ENCODE measurements at regions not wholly inside any gene's neighbourhood (a gene's known extent, or its start where the extent isn't known, plus 50 kb on each side); places are given as distances from the start of the nearest gene placed in this dataset.

DNA sequence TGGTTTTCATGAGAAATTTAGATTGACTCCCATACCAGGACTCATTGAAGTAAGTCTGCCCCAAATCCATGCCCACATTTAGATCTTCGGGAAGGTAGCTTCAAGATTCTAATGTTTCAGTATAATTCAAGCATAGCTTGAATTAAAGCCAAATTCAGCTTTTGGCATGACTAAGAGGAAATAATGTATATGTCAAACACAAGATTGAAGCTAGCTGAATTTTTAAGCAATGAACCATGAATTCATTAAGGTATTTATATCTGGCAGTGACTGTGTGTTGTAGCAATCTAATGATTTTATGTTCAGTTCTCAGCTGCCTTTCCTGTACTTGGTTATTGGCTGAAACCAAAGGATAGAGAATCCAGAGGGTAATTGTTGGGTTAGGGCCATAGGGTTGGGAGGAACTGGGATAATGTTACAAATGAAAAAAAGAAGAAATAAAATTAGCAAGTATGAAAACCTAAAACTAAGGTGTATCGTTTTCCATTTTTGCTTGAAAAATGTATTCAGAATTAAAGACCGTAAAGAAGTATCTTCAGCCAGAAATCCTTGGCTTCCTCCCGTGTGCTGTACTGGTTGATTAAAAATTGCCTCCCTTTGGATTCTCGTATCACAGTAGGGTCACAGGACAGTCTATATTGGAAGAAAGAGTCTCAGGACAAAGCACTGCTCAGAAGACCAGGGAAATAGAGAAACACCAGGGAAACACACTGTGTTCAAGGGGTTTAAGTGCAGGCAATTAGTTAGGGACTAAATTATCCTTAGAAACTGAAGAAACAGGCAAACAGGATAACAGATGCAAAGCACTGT, 119.0 kb upstream of the FN1 start:
- Histone ChIP-seq H3K27me3 (ENCODE audit: control insufficient read depth in 4 of 4, insufficient read depth in 4 of 4, low read length in 3 of 4) (no peaks in the 10 kb centered on the region), H3K9me3 (ENCODE audit: control insufficient read depth in 4 of 4, low read length in 3 of 4) (no peaks in the 10 kb centered on the region), H3K27ac (ENCODE audit: low read depth in 1 of 2, low read length in 2 of 2) (no peak overlapping the region), H3K4me3 (ENCODE audit: low read depth in 1 of 3, low read length in 3 of 3) (no peak overlapping the region), H3K9ac (ENCODE audit: low read depth in 1 of 2, low read length in 2 of 2) (no peak overlapping the region), H3K4me1 (ENCODE audit: control insufficient read depth in 4 of 4, insufficient read depth in 4 of 4, low read length in 3 of 4) (no peaks in the 10 kb centered on the region), H3K36me3 (ENCODE audit: control insufficient read depth in 4 of 4, insufficient read depth in 3 of 4, low read depth in 1 of 4, low read length in 3 of 4) (no peaks in the 10 kb centered on the region)
- 79% methylated on average over 5 of the region's 5 CpGs for WGBS
- TF ChIP-seq EGR1 (IDR thresholded peaks at IDR 0.05; ENCODE audit: low read depth in 2 of 2) (no peak), GABPA (IDR thresholded peaks at IDR 0.05 in 1 of 2, conservative IDR thresholded peaks at IDR 0.05 in 1 of 2) (no peak), HNF4A (conservative IDR thresholded peaks at IDR 0.05) (no peak), NR2F2 (IDR thresholded peaks at IDR 0.05) (no peak), TAF1 (conservative IDR thresholded peaks at IDR 0.05) (no peak), FOXA1 (IDR thresholded peaks at IDR 0.05) (no peak), JUND (IDR thresholded peaks at IDR 0.05) (no peak)
- TF ChIP-seq, protein P1, sequence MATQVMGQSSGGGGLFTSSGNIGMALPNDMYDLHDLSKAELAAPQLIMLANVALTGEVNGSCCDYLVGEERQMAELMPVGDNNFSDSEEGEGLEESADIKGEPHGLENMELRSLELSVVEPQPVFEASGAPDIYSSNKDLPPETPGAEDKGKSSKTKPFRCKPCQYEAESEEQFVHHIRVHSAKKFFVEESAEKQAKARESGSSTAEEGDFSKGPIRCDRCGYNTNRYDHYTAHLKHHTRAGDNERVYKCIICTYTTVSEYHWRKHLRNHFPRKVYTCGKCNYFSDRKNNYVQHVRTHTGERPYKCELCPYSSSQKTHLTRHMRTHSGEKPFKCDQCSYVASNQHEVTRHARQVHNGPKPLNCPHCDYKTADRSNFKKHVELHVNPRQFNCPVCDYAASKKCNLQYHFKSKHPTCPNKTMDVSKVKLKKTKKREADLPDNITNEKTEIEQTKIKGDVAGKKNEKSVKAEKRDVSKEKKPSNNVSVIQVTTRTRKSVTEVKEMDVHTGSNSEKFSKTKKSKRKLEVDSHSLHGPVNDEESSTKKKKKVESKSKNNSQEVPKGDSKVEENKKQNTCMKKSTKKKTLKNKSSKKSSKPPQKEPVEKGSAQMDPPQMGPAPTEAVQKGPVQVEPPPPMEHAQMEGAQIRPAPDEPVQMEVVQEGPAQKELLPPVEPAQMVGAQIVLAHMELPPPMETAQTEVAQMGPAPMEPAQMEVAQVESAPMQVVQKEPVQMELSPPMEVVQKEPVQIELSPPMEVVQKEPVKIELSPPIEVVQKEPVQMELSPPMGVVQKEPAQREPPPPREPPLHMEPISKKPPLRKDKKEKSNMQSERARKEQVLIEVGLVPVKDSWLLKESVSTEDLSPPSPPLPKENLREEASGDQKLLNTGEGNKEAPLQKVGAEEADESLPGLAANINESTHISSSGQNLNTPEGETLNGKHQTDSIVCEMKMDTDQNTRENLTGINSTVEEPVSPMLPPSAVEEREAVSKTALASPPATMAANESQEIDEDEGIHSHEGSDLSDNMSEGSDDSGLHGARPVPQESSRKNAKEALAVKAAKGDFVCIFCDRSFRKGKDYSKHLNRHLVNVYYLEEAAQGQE (IDR thresholded peaks at IDR 0.05) = no peak
- TF ChIP-seq, protein P2, sequence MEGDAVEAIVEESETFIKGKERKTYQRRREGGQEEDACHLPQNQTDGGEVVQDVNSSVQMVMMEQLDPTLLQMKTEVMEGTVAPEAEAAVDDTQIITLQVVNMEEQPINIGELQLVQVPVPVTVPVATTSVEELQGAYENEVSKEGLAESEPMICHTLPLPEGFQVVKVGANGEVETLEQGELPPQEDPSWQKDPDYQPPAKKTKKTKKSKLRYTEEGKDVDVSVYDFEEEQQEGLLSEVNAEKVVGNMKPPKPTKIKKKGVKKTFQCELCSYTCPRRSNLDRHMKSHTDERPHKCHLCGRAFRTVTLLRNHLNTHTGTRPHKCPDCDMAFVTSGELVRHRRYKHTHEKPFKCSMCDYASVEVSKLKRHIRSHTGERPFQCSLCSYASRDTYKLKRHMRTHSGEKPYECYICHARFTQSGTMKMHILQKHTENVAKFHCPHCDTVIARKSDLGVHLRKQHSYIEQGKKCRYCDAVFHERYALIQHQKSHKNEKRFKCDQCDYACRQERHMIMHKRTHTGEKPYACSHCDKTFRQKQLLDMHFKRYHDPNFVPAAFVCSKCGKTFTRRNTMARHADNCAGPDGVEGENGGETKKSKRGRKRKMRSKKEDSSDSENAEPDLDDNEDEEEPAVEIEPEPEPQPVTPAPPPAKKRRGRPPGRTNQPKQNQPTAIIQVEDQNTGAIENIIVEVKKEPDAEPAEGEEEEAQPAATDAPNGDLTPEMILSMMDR (IDR thresholded peaks at IDR 0.05; ENCODE audit: low read depth, low read length, missing input control) = no peak
- DNase-seq (ENCODE audit: low spot score) = no peak

DNA sequence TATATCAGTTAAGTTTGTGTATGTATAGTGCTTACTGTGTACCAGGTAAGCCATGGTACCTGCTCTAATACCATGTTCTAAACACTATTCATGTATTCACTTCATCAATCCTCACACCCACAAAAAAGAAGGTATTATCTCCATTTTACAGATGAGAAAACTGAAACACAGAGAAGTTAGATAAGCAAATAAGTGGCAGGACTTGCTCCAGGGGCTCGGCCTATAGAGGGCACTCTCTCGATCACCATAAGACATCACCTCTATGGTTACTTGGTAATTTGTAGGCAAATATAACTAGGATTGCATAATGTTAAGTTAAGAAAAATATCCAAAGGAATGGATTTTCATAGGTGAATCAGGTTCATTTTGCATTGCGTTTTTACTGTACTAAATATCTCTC, 118.1 kb upstream of the FN1 start:
- Histone ChIP-seq H3K36me3 (ENCODE audit: control insufficient read depth in 4 of 4, insufficient read depth in 3 of 4, low read depth in 1 of 4, low read length in 3 of 4) (no peaks in the 10 kb centered on the region), H3K9me3 (ENCODE audit: control insufficient read depth in 4 of 4, low read length in 3 of 4) (no peaks in the 10 kb centered on the region), H3K27ac (ENCODE audit: low read depth in 1 of 2, low read length in 2 of 2) (no peak overlapping the region), H3K27me3 (ENCODE audit: control insufficient read depth in 4 of 4, insufficient read depth in 4 of 4, low read length in 3 of 4) (no peaks in the 10 kb centered on the region), H3K4me1 (ENCODE audit: control insufficient read depth in 4 of 4, insufficient read depth in 4 of 4, low read length in 3 of 4) (no peaks in the 10 kb centered on the region), H3K4me3 (ENCODE audit: low read depth in 1 of 3, low read length in 3 of 3) (no peak overlapping the region), H3K9ac (ENCODE audit: low read depth in 1 of 2, low read length in 2 of 2) (no peak overlapping the region)
- TF ChIP-seq RXRA (IDR thresholded peaks at IDR 0.05) (no peak), RAD21 (IDR thresholded peaks at IDR 0.05) (peak in 1 of 2 donors; percentile 36), YY1 (IDR thresholded peaks at IDR 0.05) (no peak), FOXA1 (IDR thresholded peaks at IDR 0.05) (no peak)
- DNase-seq (ENCODE audit: low spot score) = no peak
- 93% methylated on average over 3 of the region's 3 CpGs for WGBS

DNA sequence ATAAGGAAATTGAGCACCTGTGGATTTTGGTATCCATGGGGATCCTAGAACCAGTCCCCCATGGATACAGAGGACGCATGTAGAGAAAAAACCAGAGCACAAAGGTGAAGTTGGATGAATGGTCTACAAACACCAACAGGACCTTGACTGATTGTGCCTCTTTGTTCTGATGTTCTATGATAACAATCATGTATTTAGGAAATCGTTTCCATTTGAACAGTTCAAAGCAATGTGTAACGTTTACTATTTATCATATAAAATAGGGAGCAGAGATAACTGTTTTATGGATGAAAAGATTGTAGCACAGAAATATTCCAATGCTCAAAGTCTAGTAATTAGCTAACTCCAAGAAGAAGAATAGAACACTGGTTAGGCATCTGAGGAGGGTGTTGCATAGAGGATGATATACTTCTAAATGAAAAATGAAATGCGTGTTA, 116.3 kb upstream of the FN1 start:
- Histone ChIP-seq H3K9ac (ENCODE audit: low read depth in 1 of 2, low read length in 2 of 2) (no peak overlapping the region), H3K27me3 (ENCODE audit: control insufficient read depth in 4 of 4, insufficient read depth in 4 of 4, low read length in 3 of 4) (no peaks in the 10 kb centered on the region), H3K4me3 (ENCODE audit: low read depth in 1 of 3, low read length in 3 of 3) (no peak overlapping the region), H3K27ac (ENCODE audit: low read depth in 1 of 2, low read length in 2 of 2) (no peak overlapping the region), H3K9me3 (ENCODE audit: control insufficient read depth in 4 of 4, low read length in 3 of 4) (no peaks in the 10 kb centered on the region), H3K4me1 (ENCODE audit: control insufficient read depth in 4 of 4, insufficient read depth in 4 of 4, low read length in 3 of 4) (no peaks in the 10 kb centered on the region), H3K36me3 (ENCODE audit: control insufficient read depth in 4 of 4, insufficient read depth in 3 of 4, low read depth in 1 of 4, low read length in 3 of 4) (no peaks in the 10 kb centered on the region)
- WGBS = 86% methylated on average over 4 of the region's 4 CpGs
- TF ChIP-seq FOXA1 (IDR thresholded peaks at IDR 0.05) (no peak), FOXA2 (IDR thresholded peaks at IDR 0.05) (no peak), EGR1 (IDR thresholded peaks at IDR 0.05; ENCODE audit: low read depth in 2 of 2) (no peak), RXRA (IDR thresholded peaks at IDR 0.05) (no peak), SP1 (IDR thresholded peaks at IDR 0.05) (no peak)
- TF ChIP-seq, protein P2 (IDR thresholded peaks at IDR 0.05; ENCODE audit: low read depth, low read length, missing input control) = no peak
- TF ChIP-seq, protein P3, sequence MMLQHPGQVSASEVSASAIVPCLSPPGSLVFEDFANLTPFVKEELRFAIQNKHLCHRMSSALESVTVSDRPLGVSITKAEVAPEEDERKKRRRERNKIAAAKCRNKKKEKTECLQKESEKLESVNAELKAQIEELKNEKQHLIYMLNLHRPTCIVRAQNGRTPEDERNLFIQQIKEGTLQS (IDR thresholded peaks at IDR 0.05) = no peak
- TF ChIP-seq, protein P1 (IDR thresholded peaks at IDR 0.05) = no peak
- no peak for DNase-seq (ENCODE audit: low spot score)

All from liver (tissue), 8 donors.